OCI-LY1 (cell line): ENCODE measurements at regions not wholly inside any gene's neighbourhood (a gene's known extent, or its start where the extent isn't known, plus 50 kb on each side); places are given as distances from the start of the nearest gene placed in this dataset.

Source experiments
- EZH2 ChIP-seq: fragments of 200-600 bp; sonication (generic), shearing (Covaris generic); IDR thresholded peaks from 2 replicates; pipeline ENCODE4 v1.8.0; 2017; ENCODE audit warnings: borderline replicate concordance, mixed run types, mild to moderate bottlenecking, antibody characterized with exemption, low read length, moderate library complexity, mixed read lengths
- TF ChIP-seq, protein P1 (sequence below): fragments of 200-600 bp; sonication (generic), shearing (Covaris generic); IDR thresholded peaks from 2 replicates; pipeline ENCODE4 v1.5.1; 2017; ENCODE audit warnings: mild to moderate bottlenecking, antibody characterized with exemption, low read length, moderate library complexity, mixed read lengths

DNA sequence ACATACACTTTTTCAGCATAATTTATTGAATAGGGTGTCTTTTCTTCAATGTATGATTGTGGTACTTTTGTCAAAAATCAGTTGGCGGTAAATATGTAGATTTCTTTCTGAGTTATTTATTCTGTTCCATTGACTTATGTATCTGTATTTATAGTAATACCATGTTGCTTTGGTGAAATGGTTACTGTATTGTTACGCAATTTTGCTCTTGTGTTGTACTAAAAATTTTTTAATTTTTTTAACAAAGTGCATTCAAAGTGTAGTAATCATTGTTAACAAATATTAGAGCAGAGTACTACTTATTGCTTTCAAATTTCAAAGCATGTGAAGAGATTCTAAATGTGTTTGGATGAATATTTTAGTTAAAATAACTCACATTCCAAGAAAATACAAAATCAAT, 915.4 kb downstream of the PCDH19 start:
- no peak for TF ChIP-seq EZH2
- TF ChIP-seq, protein P1, sequence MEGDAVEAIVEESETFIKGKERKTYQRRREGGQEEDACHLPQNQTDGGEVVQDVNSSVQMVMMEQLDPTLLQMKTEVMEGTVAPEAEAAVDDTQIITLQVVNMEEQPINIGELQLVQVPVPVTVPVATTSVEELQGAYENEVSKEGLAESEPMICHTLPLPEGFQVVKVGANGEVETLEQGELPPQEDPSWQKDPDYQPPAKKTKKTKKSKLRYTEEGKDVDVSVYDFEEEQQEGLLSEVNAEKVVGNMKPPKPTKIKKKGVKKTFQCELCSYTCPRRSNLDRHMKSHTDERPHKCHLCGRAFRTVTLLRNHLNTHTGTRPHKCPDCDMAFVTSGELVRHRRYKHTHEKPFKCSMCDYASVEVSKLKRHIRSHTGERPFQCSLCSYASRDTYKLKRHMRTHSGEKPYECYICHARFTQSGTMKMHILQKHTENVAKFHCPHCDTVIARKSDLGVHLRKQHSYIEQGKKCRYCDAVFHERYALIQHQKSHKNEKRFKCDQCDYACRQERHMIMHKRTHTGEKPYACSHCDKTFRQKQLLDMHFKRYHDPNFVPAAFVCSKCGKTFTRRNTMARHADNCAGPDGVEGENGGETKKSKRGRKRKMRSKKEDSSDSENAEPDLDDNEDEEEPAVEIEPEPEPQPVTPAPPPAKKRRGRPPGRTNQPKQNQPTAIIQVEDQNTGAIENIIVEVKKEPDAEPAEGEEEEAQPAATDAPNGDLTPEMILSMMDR = no peak
